SK-N-SH (cell line): ENCODE measurements at regions not wholly inside any gene's neighbourhood (a gene's known extent, or its start where the extent isn't known, plus 50 kb on each side); places are given as distances from the start of the nearest gene placed in this dataset.

Source experiments
- CHD2 ChIP-seq: fragments of 150-350 bp; IDR thresholded peaks from 2 replicates; pipeline ENCODE4 v1.6.1; 2018; ENCODE audit warnings: low read length; ENCODE audit not compliant: partially characterized antibody
- CTCF ChIP-seq: fragments of 200-600 bp; sonication (generic); IDR thresholded peaks from 2 replicates; pipeline ENCODE4 v1.6.1; 2017; ENCODE audit warnings: antibody characterized with exemption, mild to moderate bottlenecking, moderate library complexity
- EP300 ChIP-seq, 2 experiments: IDR thresholded peaks; 2 replicates each; pipeline versions ENCODE4 v1.4.0 to v1.6.1; 2012; ENCODE audit warnings: borderline replicate concordance in 1 of 2, low read depth in 1 of 2, low read length in 1 of 2
- FOXM1 ChIP-seq: IDR thresholded peaks from 2 replicates; pipeline ENCODE4 v1.4.0; 2012; ENCODE audit warnings: low read depth, mild to moderate bottlenecking
- IRF3 ChIP-seq: fragments of 150-350 bp; IDR thresholded peaks from 2 replicates; pipeline ENCODE4 v1.6.1; 2016; ENCODE audit warnings: mild to moderate bottlenecking, low read depth, low read length
- MAX ChIP-seq: IDR thresholded peaks from 2 replicates; pipeline ENCODE4 v1.4.0; 2012; ENCODE audit warnings: low read depth
- MXI1 ChIP-seq: IDR thresholded peaks from 2 replicates; pipeline ENCODE4 v1.6.1; 2012; ENCODE audit warnings: mild to moderate bottlenecking, low read depth, low read length, improper control_type of control experiment
- REST ChIP-seq: IDR thresholded peaks from 2 replicates; pipeline ENCODE4 v1.6.1; 2012; ENCODE audit warnings: mild to moderate bottlenecking, low read depth, low read length, moderate library complexity
- TAF1 ChIP-seq: IDR thresholded peaks from 2 replicates; pipeline ENCODE4 v1.6.1; 2012; ENCODE audit warnings: low read depth, mild to moderate bottlenecking, low read length, moderate library complexity, borderline replicate concordance
- TCF12 ChIP-seq: IDR thresholded peaks from 2 replicates; pipeline ENCODE4 v1.4.0; 2012
- ZBTB33 ChIP-seq: IDR thresholded peaks from 2 replicates; pipeline ENCODE4 v1.4.0; 2012; ENCODE audit warnings: low read depth, borderline replicate concordance
- TF ChIP-seq, protein P1 (sequence below): fragments of 150-350 bp; IDR thresholded peaks from 2 replicates; pipeline ENCODE4 v1.6.1; 2017; ENCODE audit warnings: antibody characterized with exemption, low read length, low read depth, borderline replicate concordance

- TF ChIP-seq REST (no peak), MAX (no peak), CTCF (no peak), IRF3 (no peak), EP300 (IDR thresholded peaks at IDR 0.05; ENCODE audit: borderline replicate concordance in 1 of 2, low read depth in 1 of 2, low read length in 1 of 2) (no peak), TCF12 (no peak), TAF1 (no peak), MXI1 (no peak), CHD2 (no peak), ZBTB33 (no peak), FOXM1 (no peak)
- TF ChIP-seq, protein P1, sequence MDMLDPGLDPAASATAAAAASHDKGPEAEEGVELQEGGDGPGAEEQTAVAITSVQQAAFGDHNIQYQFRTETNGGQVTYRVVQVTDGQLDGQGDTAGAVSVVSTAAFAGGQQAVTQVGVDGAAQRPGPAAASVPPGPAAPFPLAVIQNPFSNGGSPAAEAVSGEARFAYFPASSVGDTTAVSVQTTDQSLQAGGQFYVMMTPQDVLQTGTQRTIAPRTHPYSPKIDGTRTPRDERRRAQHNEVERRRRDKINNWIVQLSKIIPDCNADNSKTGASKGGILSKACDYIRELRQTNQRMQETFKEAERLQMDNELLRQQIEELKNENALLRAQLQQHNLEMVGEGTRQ: no peak
Observed at GRCh38 chr4:181550381-181550780, 692.8 kb upstream of the TENM3 start.
